ENCODE measurements at regions not wholly inside any gene's neighbourhood (a gene's known extent, or its start where the extent isn't known, plus 50 kb on each side); places are given as distances from the start of the nearest gene placed in this dataset.
"Not testable (repeated sequence)": the region's sequence is repeated elsewhere in the genome, so short reads cannot be mapped to it uniquely, and the experiment has no call there.

GRCh38 chr9:10835791-10836463, 223.1 kb upstream of the PTPRD start:
- DNase-seq (ENCODE audit: low read depth): no peak

- peak; percentile 7 for DNase-seq (ENCODE audit: low read depth)
Observed at GRCh38 chr9:10843151-10843550, 230.3 kb upstream of the PTPRD start.

- DNase-seq (ENCODE audit: low read depth): peak; percentile 48
Observed at GRCh38 chr9:10855847-10856246, 243.0 kb upstream of the PTPRD start.

GRCh38 chr9:10858817-10859216, 246.0 kb upstream of the PTPRD start:
- DNase-seq (ENCODE audit: low read depth): no peak

- no peak for DNase-seq (ENCODE audit: low read depth)
Observed at GRCh38 chr9:10863476-10863875, 250.7 kb upstream of the PTPRD start.

GRCh38 chr9:10867194-10867593, 254.4 kb upstream of the PTPRD start:
- DNase-seq (ENCODE audit: low read depth): no peak

GRCh38 chr9:10869687-10870086, 256.9 kb upstream of the PTPRD start:
- DNase-seq (ENCODE audit: low read depth): no peak

GRCh38 chr9:10873999-10874398, 261.2 kb upstream of the PTPRD start:
- DNase-seq (ENCODE audit: low read depth): no peak

GRCh38 chr9:10875752-10876151, 262.9 kb upstream of the PTPRD start:
- peak; percentile 44 for DNase-seq (ENCODE audit: low read depth)

- peak; percentile 88 for DNase-seq (ENCODE audit: low read depth)
Observed at GRCh38 chr9:10876333-10876732, 263.5 kb upstream of the PTPRD start.

GRCh38 chr9:10890266-10890665, 277.5 kb upstream of the PTPRD start:
- DNase-seq (ENCODE audit: low read depth): not testable (repeated sequence)

GRCh38 chr9:10899509-10899908, 286.7 kb upstream of the PTPRD start:
- DNase-seq (ENCODE audit: low read depth): no peak

- no peak for DNase-seq (ENCODE audit: low read depth)
Observed at GRCh38 chr9:10903969-10904368, 291.2 kb upstream of the PTPRD start.

GRCh38 chr9:10910779-10911178, 298.0 kb upstream of the PTPRD start:
- no peak for DNase-seq (ENCODE audit: low read depth)

GRCh38 chr9:10911373-10911772, 298.6 kb upstream of the PTPRD start:
- no peak for DNase-seq (ENCODE audit: low read depth)

- no peak for DNase-seq (ENCODE audit: low read depth)
Observed at GRCh38 chr9:10917001-10917400, 304.2 kb upstream of the PTPRD start.

GRCh38 chr9:10921671-10922070, 308.9 kb upstream of the PTPRD start:
- no peak for DNase-seq (ENCODE audit: low read depth)

GRCh38 chr9:10925896-10926295, 313.1 kb upstream of the PTPRD start:
- DNase-seq (ENCODE audit: low read depth): no peak

- DNase-seq (ENCODE audit: low read depth): no peak
Observed at GRCh38 chr9:10928372-10928771, 315.6 kb upstream of the PTPRD start.

- DNase-seq (ENCODE audit: low read depth): no peak
Observed at GRCh38 chr9:10930081-10930480, 317.3 kb upstream of the PTPRD start.

GRCh38 chr9:10946676-10947410, 334.0 kb upstream of the PTPRD start:
- no peak for DNase-seq (ENCODE audit: low read depth)

- peak; percentile 7 for DNase-seq (ENCODE audit: low read depth)
Observed at GRCh38 chr9:10957878-10958277, 345.1 kb upstream of the PTPRD start.

GRCh38 chr9:10961883-10962282, 349.1 kb upstream of the PTPRD start:
- DNase-seq (ENCODE audit: low read depth): no peak

- DNase-seq (ENCODE audit: low read depth): no peak
Observed at GRCh38 chr9:10983251-10983650, 370.4 kb upstream of the PTPRD start.
